ENCODE measurements at regions not wholly inside any gene's neighbourhood (a gene's known extent, or its start where the extent isn't known, plus 50 kb on each side); places are given as distances from the start of the nearest gene placed in this dataset.
"Not testable (repeated sequence)": the region's sequence is repeated elsewhere in the genome, so short reads cannot be mapped to it uniquely, and the experiment has no call there.

- DNase-seq (ENCODE audit: low read depth, low spot score); H3K9me3 Mint-ChIP-seq; H3K27ac Mint-ChIP-seq (ENCODE audit: unreplicated experiment); H3K36me3 Mint-ChIP-seq (ENCODE audit: low read depth); H3K4me1 Mint-ChIP-seq; H3K27me3 Mint-ChIP-seq (ENCODE audit: low read depth); H3K4me3 Mint-ChIP-seq: not testable (repeated sequence)
Measured at GRCh38 chr7:73201264-73201663, 107.4 kb downstream of the NSUN5 start.

DNA sequence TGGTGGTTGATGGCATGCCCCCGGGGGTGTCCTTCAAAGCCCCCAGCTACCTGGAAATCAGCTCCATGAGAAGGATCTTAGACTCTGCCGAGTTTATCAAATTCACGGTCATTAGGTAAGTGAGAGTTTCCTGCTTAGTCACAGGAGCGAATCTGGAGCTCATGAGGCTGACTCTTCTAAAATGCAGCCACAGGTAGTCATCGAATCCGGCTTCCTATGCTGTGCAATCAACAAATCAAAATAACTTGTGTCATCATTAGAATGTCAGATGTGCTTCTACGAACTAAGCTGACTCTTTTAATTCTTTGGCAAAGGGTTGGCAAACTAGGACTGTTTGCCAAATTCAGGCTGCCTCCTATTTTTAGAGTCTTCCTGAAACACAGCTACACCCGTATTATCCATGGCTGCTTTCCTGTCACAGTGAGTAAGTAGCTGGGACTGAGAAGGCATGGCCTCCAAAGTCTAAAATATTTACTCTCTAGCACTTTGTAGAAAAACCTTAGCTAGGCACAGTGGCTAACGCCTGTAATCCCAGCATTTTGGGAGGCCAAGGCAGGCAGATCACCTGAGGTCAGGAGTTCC, 108.0 kb downstream of the NSUN5 start:
- not testable (repeated sequence) for DNase-seq (ENCODE audit: low read depth, low spot score); H3K36me3 Mint-ChIP-seq (ENCODE audit: low read depth); H3K27me3 Mint-ChIP-seq (ENCODE audit: low read depth); H3K4me3 Mint-ChIP-seq; H3K27ac Mint-ChIP-seq (ENCODE audit: unreplicated experiment); H3K4me1 Mint-ChIP-seq; H3K9me3 Mint-ChIP-seq

GRCh38 chr7:73193991-73194390, 108.2 kb upstream of the SPDYE9 start:
- not testable (repeated sequence) for DNase-seq (ENCODE audit: low read depth, low spot score); H3K4me1 Mint-ChIP-seq; H3K9me3 Mint-ChIP-seq; H3K27ac Mint-ChIP-seq (ENCODE audit: unreplicated experiment); H3K36me3 Mint-ChIP-seq (ENCODE audit: low read depth); H3K4me3 Mint-ChIP-seq; H3K27me3 Mint-ChIP-seq (ENCODE audit: low read depth)

GRCh38 chr7:73190483-73191155, 104.8 kb upstream of the SPDYE9 start:
- H3K27me3 Mint-ChIP-seq (ENCODE audit: low read depth): not testable (repeated sequence)

GRCh38 chr7:73188287-73188686, 102.4 kb upstream of the SPDYE9 start:
- H3K4me3 Mint-ChIP-seq; H3K36me3 Mint-ChIP-seq (ENCODE audit: low read depth); H3K27me3 Mint-ChIP-seq (ENCODE audit: low read depth); H3K4me1 Mint-ChIP-seq; H3K9me3 Mint-ChIP-seq; DNase-seq (ENCODE audit: low read depth, low spot score); H3K27ac Mint-ChIP-seq (ENCODE audit: unreplicated experiment): not testable (repeated sequence)

More at GRCh38 chr7:73190483-73191155, 104.8 kb upstream of the SPDYE9 start:
- not testable (repeated sequence) for DNase-seq (ENCODE audit: low read depth, low spot score); H3K36me3 Mint-ChIP-seq (ENCODE audit: low read depth); H3K4me1 Mint-ChIP-seq; H3K4me3 Mint-ChIP-seq; H3K9me3 Mint-ChIP-seq; H3K27ac Mint-ChIP-seq (ENCODE audit: unreplicated experiment)

- not testable (repeated sequence) for H3K9me3 Mint-ChIP-seq; H3K36me3 Mint-ChIP-seq (ENCODE audit: low read depth)
Measured at GRCh38 chr7:73186589-73187309, 100.9 kb upstream of the SPDYE9 start.

DNA sequence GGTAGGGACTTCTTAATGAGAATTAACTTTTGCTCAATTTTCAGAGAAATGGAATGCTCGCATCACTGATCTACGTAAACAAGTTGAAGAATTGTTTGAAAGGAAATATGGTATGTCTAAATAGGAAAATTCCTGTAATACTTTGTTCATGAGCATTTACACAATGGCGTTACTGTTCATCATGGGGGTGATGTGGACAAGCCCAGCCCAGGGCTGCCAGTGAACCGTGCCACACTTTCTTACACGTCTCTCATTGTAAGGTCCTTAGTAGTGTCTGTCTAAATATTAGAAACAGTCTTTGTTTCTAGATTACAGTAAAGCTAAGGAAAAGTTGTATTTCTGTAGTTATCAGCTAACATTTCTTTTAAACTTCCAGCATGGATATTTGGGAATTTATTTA, 91.0 kb upstream of the SPDYE9 start:
- H3K9me3 Mint-ChIP-seq; H3K36me3 Mint-ChIP-seq (ENCODE audit: low read depth); H3K27me3 Mint-ChIP-seq (ENCODE audit: low read depth); H3K27ac Mint-ChIP-seq (ENCODE audit: unreplicated experiment); H3K4me3 Mint-ChIP-seq; DNase-seq (ENCODE audit: low read depth, low spot score); H3K4me1 Mint-ChIP-seq: not testable (repeated sequence)

More at GRCh38 chr7:73186589-73187309, 100.9 kb upstream of the SPDYE9 start:
- H3K4me1 Mint-ChIP-seq; H3K27me3 Mint-ChIP-seq (ENCODE audit: low read depth); DNase-seq (ENCODE audit: low read depth, low spot score); H3K4me3 Mint-ChIP-seq; H3K27ac Mint-ChIP-seq (ENCODE audit: unreplicated experiment): not testable (repeated sequence)

DNA sequence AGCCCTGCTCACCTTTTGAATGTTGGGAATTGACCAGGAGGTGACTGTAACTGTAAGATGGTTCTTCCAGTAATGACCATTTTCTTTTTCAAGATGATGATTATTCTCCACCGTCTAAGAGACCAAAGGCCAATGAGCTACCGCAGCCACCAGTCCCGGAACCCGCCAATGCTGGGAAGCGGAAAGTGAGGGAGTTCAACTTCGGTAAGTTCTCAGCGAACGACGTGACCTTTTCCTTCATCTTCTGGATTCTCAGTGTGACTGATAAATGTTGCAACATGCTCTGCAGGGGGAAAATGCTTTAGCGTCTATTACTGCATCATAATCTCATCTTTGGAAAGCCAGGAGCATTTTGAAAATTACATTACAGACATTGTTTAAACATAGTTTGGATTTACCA, 89.5 kb upstream of the SPDYE9 start:
- H3K27me3 Mint-ChIP-seq (ENCODE audit: low read depth); H3K4me3 Mint-ChIP-seq; H3K9me3 Mint-ChIP-seq; H3K4me1 Mint-ChIP-seq; H3K27ac Mint-ChIP-seq (ENCODE audit: unreplicated experiment); DNase-seq (ENCODE audit: low read depth, low spot score); H3K36me3 Mint-ChIP-seq (ENCODE audit: low read depth): not testable (repeated sequence)

GRCh38 chr7:73170902-73171301, 85.1 kb upstream of the SPDYE9 start:
- not testable (repeated sequence) for H3K27ac Mint-ChIP-seq (ENCODE audit: unreplicated experiment); H3K4me3 Mint-ChIP-seq; H3K36me3 Mint-ChIP-seq (ENCODE audit: low read depth); H3K9me3 Mint-ChIP-seq; H3K27me3 Mint-ChIP-seq (ENCODE audit: low read depth); H3K4me1 Mint-ChIP-seq; DNase-seq (ENCODE audit: low read depth, low spot score)

DNA sequence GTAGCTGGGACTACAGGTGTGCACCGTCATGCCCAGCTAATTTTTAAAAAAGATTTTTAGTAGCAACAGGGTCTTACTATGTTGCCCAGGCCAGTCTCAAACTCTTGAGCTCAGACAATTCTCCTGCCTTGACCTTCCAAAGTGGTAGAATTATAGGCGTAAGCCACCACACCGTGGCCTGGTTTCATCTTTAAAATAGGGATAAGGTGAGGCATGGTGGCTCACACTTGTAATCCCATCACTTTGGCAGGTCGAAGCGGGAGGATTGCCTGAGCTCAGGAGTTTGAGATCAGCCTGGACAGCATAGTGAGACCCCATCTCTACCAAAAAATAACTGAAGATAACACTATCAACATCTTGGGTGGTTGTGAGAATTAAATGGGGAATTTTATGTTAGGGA, 84.6 kb upstream of the SPDYE9 start:
- not testable (repeated sequence) for H3K4me3 Mint-ChIP-seq; H3K9me3 Mint-ChIP-seq; H3K36me3 Mint-ChIP-seq (ENCODE audit: low read depth); H3K4me1 Mint-ChIP-seq; H3K27me3 Mint-ChIP-seq (ENCODE audit: low read depth); DNase-seq (ENCODE audit: low read depth, low spot score); H3K27ac Mint-ChIP-seq (ENCODE audit: unreplicated experiment)

- not testable (repeated sequence) for DNase-seq (ENCODE audit: low read depth, low spot score); H3K27ac Mint-ChIP-seq (ENCODE audit: unreplicated experiment); H3K9me3 Mint-ChIP-seq; H3K36me3 Mint-ChIP-seq (ENCODE audit: low read depth); H3K4me3 Mint-ChIP-seq; H3K27me3 Mint-ChIP-seq (ENCODE audit: low read depth); H3K4me1 Mint-ChIP-seq
Measured at GRCh38 chr7:73166152-73166551, 80.3 kb upstream of the SPDYE9 start.

DNA sequence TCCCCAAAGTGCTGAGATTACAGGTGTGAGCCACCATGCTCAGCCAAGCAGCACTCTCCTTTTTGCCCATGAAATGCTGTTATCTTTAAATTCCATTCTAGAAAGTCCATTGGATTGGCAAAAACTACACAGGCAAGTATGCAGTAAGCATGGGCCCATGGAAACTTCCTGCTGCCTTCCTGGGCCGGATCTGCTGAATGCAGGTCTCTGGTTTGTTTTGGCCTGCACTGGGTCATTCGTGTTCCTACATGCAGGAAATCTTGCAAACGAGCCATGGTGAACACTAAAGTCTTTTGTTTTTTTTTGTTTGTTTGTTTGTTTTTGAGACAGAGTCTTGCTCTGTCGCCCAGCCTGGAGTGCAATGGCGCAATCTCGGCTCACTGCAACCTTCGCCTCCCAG, 76.8 kb upstream of the SPDYE9 start:
- not testable (repeated sequence) for H3K27ac Mint-ChIP-seq (ENCODE audit: unreplicated experiment); H3K36me3 Mint-ChIP-seq (ENCODE audit: low read depth); H3K4me3 Mint-ChIP-seq; DNase-seq (ENCODE audit: low read depth, low spot score); H3K4me1 Mint-ChIP-seq; H3K27me3 Mint-ChIP-seq (ENCODE audit: low read depth); H3K9me3 Mint-ChIP-seq

DNA sequence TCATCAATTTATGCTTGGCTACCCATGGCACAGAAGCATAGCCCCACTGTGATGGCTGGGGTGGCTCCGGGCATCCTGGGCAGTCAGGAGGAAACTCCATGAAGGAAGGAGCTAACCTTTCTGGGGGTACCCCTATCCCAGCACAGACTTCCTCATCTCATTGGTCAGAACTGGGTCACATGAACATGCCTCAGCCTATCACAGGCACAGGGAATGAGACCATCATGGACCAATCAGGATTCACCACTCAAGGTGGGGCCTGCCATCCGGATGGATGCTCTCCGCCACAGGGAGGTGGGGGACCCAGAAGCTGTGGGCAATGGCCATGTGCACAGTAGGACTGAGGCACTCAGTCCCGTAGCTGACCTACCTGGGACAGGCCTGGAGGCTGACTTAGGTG, 75.9 kb upstream of the SPDYE9 start:
- H3K4me3 Mint-ChIP-seq; H3K36me3 Mint-ChIP-seq (ENCODE audit: low read depth); H3K27ac Mint-ChIP-seq (ENCODE audit: unreplicated experiment); H3K27me3 Mint-ChIP-seq (ENCODE audit: low read depth); DNase-seq (ENCODE audit: low read depth, low spot score); H3K4me1 Mint-ChIP-seq; H3K9me3 Mint-ChIP-seq: not testable (repeated sequence)

DNA sequence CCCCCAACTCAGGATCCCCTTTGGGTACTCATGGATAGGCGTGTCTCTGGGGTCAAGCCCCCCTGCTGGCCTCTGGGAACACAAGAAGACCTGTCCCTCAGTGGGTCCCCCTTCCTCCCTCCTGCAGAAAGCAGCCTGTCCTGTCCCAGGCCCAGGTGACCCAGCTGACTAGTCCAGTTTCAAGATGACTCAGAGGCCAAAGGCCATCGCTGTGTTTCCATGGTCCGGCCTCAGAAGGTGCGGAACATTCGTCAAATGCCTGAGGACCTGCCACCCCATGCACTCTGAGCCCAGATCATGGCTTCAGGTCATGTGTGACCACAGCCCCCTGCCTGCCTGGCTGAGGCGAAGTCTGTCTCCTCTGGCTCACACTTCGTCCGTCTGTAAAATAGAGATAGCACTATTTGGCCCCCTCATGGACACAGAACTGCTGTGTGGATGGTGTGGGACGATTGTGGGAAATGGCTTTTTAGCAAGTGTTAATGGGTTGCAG, 71.4 kb upstream of the SPDYE9 start:
- not testable (repeated sequence) for H3K4me3 Mint-ChIP-seq; H3K4me1 Mint-ChIP-seq; H3K9me3 Mint-ChIP-seq; DNase-seq (ENCODE audit: low read depth, low spot score); H3K27ac Mint-ChIP-seq (ENCODE audit: unreplicated experiment); H3K27me3 Mint-ChIP-seq (ENCODE audit: low read depth); H3K36me3 Mint-ChIP-seq (ENCODE audit: low read depth)

Data from neural crest cell (in vitro differentiated cells).